Neural cell (in vitro differentiated cells): ENCODE measurements at regions not wholly inside any gene's neighbourhood (a gene's known extent, or its start where the extent isn't known, plus 50 kb on each side); places are given as distances from the start of the nearest gene placed in this dataset.

Experiments
- H2AFZ ChIP-seq: fragments of 200-600, 300-800 bp; sonication (generic), shearing (Covaris generic); 2 replicates; pipeline ENCODE4 v1.6.0; 2014; ENCODE audit warnings: low read depth, mild to moderate bottlenecking, antibody characterized with exemption, low read length, moderate library complexity
- H3F3A ChIP-seq: fragments of 200-600 bp; shearing (Covaris generic); 2 replicates; pipeline ENCODE4 v1.6.1; 2016; ENCODE audit warnings: mild to moderate bottlenecking, moderate library complexity, mixed read lengths, antibody characterized with exemption, low read length; ENCODE audit not compliant: insufficient read depth, poor library complexity, severe bottlenecking
- H3K27ac ChIP-seq: fragments of 200-600, 300-800 bp; sonication (generic), shearing (Covaris generic); 2 replicates; pipeline ENCODE4 v1.5.1; 2014; ENCODE audit warnings: mild to moderate bottlenecking, low read length, moderate library complexity
- H3K27me3 ChIP-seq: fragments of 300-800, 200-600 bp; sonication (generic), shearing (Covaris generic); 2 replicates; pipeline ENCODE4 v1.6.0; 2014; ENCODE audit warnings: mild to moderate bottlenecking, low read depth, low read length, moderate library complexity; ENCODE audit not compliant: insufficient read depth
- H3K36me3 ChIP-seq: fragments of 300-800, 200-600 bp; sonication (generic), shearing (Covaris generic); 2 replicates; pipeline ENCODE4 v1.5.1; 2014; ENCODE audit warnings: mild to moderate bottlenecking, antibody characterized with exemption, low read length, moderate library complexity; ENCODE audit not compliant: insufficient read depth
- H3K4me2 ChIP-seq: fragments of 300-800, 200-600 bp; sonication (generic), shearing (Covaris generic); 2 replicates; pipeline ENCODE4 v1.6.0; 2014; ENCODE audit warnings: mild to moderate bottlenecking, low read length
- H3K4me3 ChIP-seq: fragments of 300-800, 200-600 bp; sonication (generic), shearing (Covaris generic); 2 replicates; pipeline ENCODE4 v1.5.1; 2014; ENCODE audit warnings: mild to moderate bottlenecking, low read length, moderate library complexity
- H3K79me2 ChIP-seq: fragments of 200-600 bp; shearing (Covaris generic); replicated peaks from 2 replicates; pipeline ENCODE4 v1.6.0; 2014; ENCODE audit warnings: mild to moderate bottlenecking, low read length, moderate library complexity; ENCODE audit not compliant: insufficient read depth
- H3K9ac ChIP-seq: fragments of 300-800, 200-600 bp; sonication (generic), shearing (Covaris generic); 2 replicates; pipeline ENCODE4 v1.6.1; 2016; ENCODE audit warnings: mild to moderate bottlenecking, low read length, mixed read lengths
- H3K9me2 ChIP-seq: fragments of 200-600 bp; shearing (Covaris generic); 2 replicates; pipeline ENCODE4 v1.6.1; 2016; ENCODE audit warnings: mild to moderate bottlenecking, low read length, mixed read lengths; ENCODE audit not compliant: insufficient read depth
- H3K9me3 ChIP-seq: fragments of 200-600, 300-800 bp; sonication (generic), shearing (Covaris generic); 2 replicates; pipeline ENCODE4 v1.6.1; 2016; ENCODE audit warnings: mild to moderate bottlenecking, mixed run types, low read length, moderate library complexity, mixed read lengths
- H4K20me1 ChIP-seq: fragments of 200-600 bp; shearing (Covaris generic); 2 replicates; pipeline ENCODE4 v1.6.1; 2016; ENCODE audit warnings: mild to moderate bottlenecking, mixed run types; ENCODE audit not compliant: insufficient read depth
- CTCF ChIP-seq: fragments of 450-650 bp; IDR thresholded peaks from 2 replicates; pipeline ENCODE4 v1.5.1; 2014; ENCODE audit warnings: antibody characterized with exemption, mild to moderate bottlenecking, moderate library complexity; ENCODE audit not compliant: poor library complexity, severe bottlenecking
- EP300 ChIP-seq: fragments of 450-650 bp; conservative IDR thresholded peaks from 2 replicates; pipeline ENCODE4 v1.6.1; 2014; ENCODE audit warnings: antibody characterized with exemption, mild to moderate bottlenecking, moderate library complexity; ENCODE audit not compliant: poor library complexity, severe bottlenecking
- EZH2 ChIP-seq: fragments of 200-600, 300-800 bp; shearing (Covaris generic), sonication (generic); IDR thresholded peaks from 2 replicates; pipeline ENCODE4 v1.6.1; 2014; ENCODE audit warnings: antibody characterized with exemption, low read length, borderline replicate concordance, mild to moderate bottlenecking; ENCODE audit not compliant: insufficient read depth, poor library complexity, severe bottlenecking
- POLR2AphosphoS5 ChIP-seq: IDR thresholded peaks from 2 replicates; pipeline ENCODE4 v1.6.1; 2012
- RAD21 ChIP-seq: fragments of 450-650 bp; conservative IDR thresholded peaks from 2 replicates; pipeline ENCODE4 v1.6.1; 2014; ENCODE audit warnings: antibody characterized with exemption, mild to moderate bottlenecking, moderate library complexity
- SMC3 ChIP-seq: fragments of 450-650 bp; conservative IDR thresholded peaks from 2 replicates; pipeline ENCODE4 v1.6.1; 2014; ENCODE audit warnings: antibody characterized with exemption, mild to moderate bottlenecking, moderate library complexity; ENCODE audit not compliant: poor library complexity
- TAF1 ChIP-seq: IDR thresholded peaks from 2 replicates; pipeline ENCODE4 v1.6.1; 2012; ENCODE audit warnings: low read depth
- TF ChIP-seq, protein P1 (sequence below): IDR thresholded peaks from 2 replicates; pipeline ENCODE4 v1.6.1; 2012; ENCODE audit warnings: borderline replicate concordance

DNA sequence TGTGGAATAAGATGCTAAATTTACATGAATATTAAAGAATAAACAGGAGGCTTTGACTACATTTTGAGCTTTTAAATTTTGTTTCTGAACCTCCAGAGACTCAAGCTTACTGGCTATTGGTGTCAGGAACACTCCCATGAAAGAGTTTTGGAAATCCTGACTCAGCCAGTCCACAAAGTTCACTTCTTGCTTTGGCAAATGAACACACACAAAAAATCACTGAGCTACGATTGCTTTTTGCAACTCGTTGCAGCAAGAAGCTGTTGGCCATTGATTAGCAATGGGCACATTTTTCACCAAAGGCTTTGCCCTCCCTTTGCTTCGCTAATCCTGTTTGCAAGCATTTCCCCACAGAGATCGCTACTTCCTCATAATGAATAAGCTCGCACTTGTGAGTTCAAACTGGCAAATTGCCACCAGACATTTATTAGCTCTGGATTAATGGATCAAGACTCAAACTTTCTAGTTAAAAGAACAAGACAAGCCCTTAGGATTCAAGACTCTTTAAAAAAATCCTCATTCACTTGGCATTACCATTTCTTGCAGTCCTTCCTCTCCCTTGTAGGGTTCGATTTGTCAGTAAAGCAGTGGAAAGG lies 343.2 kb upstream of the ONECUT1 start:
- Histone ChIP-seq H3K9me3 (no peaks in the 10 kb centered on the region), H3K27ac (no peak overlapping the region), H3F3A (no peaks in the 10 kb centered on the region), H4K20me1 (no peaks in the 10 kb centered on the region), H3K36me3 (no peaks in the 10 kb centered on the region), H3K4me2 (no peak overlapping the region), H3K79me2 (no peaks in the 10 kb centered on the region), H3K9me2 (no peaks in the 10 kb centered on the region), H2AFZ (no peak overlapping the region), H3K27me3 (no peaks in the 10 kb centered on the region), H3K9ac (no peak overlapping the region), H3K4me3 (no peak overlapping the region)
- no peak for TF ChIP-seq EZH2

DNA sequence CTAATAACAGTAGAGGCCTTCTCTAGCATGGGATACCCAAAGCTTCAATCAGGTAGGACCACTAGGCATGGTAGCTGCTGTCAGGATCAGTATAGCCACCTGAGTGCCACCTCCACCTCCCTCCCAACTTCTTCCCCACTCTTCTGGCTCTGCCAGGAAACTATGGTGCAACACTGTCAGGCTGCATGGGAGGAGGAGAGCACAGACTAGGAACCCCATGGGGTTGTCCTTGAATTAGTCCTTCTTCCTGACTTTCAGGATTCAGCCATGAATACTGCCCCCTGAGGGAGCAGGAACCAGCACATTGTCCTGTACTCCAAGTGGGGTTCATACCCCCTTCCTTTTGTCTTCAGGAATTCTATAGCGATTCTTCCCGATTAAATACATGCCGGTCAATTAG lies 340.8 kb upstream of the ONECUT1 start:
- Histone ChIP-seq H2AFZ (no peak overlapping the region), H3K9ac (no peak overlapping the region), H3K9me3 (no peaks in the 10 kb centered on the region), H3K27me3 (no peaks in the 10 kb centered on the region), H3K79me2 (no peaks in the 10 kb centered on the region), H4K20me1 (no peaks in the 10 kb centered on the region), H3K4me3 (no peak overlapping the region), H3K9me2 (no peaks in the 10 kb centered on the region), H3F3A (no peaks in the 10 kb centered on the region), H3K36me3 (no peaks in the 10 kb centered on the region), H3K4me2 (no peak overlapping the region), H3K27ac (no peak overlapping the region)
- TF ChIP-seq SMC3 (no peak), EP300 (no peak), TAF1 (no peak), POLR2AphosphoS5 (no peak), RAD21 (no peak), EZH2 (no peak), CTCF (no peak)
- TF ChIP-seq, protein P1, sequence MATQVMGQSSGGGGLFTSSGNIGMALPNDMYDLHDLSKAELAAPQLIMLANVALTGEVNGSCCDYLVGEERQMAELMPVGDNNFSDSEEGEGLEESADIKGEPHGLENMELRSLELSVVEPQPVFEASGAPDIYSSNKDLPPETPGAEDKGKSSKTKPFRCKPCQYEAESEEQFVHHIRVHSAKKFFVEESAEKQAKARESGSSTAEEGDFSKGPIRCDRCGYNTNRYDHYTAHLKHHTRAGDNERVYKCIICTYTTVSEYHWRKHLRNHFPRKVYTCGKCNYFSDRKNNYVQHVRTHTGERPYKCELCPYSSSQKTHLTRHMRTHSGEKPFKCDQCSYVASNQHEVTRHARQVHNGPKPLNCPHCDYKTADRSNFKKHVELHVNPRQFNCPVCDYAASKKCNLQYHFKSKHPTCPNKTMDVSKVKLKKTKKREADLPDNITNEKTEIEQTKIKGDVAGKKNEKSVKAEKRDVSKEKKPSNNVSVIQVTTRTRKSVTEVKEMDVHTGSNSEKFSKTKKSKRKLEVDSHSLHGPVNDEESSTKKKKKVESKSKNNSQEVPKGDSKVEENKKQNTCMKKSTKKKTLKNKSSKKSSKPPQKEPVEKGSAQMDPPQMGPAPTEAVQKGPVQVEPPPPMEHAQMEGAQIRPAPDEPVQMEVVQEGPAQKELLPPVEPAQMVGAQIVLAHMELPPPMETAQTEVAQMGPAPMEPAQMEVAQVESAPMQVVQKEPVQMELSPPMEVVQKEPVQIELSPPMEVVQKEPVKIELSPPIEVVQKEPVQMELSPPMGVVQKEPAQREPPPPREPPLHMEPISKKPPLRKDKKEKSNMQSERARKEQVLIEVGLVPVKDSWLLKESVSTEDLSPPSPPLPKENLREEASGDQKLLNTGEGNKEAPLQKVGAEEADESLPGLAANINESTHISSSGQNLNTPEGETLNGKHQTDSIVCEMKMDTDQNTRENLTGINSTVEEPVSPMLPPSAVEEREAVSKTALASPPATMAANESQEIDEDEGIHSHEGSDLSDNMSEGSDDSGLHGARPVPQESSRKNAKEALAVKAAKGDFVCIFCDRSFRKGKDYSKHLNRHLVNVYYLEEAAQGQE: no peak
